NCI-H226 (cell line): ENCODE measurements at regions not wholly inside any gene's neighbourhood (a gene's known extent, or its start where the extent isn't known, plus 50 kb on each side); places are given as distances from the start of the nearest gene placed in this dataset.

Experiments
- DNase-seq: peaks from one replicate; pipeline ENCODE4 v3.0.0-alpha.2; 2015

DNA sequence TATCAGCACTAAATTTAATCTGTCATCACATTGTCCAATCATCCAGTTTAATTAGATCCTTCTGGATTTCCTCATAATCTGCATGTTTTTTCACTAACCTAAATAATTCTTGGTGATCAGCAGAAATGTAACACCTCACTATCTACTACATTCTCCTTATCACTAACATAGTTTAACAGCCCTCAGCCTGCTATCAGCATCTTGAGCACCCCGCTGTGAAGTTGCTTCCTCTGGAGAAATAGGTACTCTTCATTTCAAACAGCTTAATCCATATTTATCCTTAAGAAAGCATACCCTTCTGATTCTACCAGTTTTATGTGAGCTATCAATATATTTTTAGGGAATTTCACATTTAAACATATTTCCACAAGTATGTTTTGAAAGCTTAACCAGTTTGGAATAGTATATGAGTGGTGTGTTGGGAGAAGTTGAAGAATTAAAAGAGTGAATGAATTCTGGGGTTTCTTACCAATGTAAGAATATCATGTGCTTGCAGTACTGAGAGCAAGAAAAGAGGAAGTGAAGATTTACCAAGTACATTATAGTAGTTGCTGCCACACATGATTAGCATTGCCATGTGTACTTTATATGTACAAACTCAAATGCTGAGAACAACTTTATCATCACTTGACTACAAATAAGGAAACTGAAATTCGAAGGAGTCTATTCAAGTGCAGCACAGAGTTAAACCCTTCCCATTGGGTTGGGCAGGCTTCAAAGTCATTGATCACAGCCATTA lies 771.1 kb upstream of the ADGRL4 start:
- peak; percentile 14 for DNase-seq

DNA sequence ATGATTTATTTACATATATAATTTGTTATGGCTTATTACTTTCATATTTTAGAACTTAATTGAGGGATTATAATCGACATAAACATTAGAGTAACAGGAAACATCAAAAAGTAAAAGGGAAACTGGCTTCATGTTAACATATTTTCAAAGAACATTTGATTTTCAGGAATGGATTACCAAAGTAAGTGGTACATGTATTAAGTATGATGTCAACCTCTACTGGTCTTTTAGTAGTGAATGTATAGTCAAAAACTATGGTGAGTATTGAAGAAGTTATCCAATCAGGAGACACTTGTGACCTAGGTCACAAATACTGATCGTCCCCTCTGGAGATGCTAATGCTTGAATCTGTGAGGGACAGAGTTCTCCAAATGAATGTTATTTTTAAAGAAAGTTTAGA lies 768.9 kb upstream of the ADGRL4 start:
- no peak for DNase-seq

DNA sequence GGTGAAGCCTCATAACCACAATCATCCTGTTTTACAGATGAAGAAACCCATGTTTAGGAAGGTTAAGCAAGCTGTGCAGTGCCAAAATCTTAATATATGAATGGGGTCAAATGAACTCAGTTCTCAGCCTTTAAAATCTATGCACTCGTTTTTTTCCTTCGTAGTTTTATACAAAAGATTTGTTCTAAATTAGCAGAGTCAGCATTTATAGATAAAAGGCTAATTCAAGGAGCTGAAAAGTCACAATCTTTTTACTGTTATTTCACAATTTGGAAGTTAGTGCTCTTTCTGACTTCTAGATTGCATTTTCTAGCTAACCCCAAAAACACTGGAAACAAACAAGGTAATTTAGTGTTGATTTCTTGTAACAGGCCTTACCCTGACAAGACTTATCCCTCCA lies 766.9 kb upstream of the ADGRL4 start:
- no peak for DNase-seq

DNA sequence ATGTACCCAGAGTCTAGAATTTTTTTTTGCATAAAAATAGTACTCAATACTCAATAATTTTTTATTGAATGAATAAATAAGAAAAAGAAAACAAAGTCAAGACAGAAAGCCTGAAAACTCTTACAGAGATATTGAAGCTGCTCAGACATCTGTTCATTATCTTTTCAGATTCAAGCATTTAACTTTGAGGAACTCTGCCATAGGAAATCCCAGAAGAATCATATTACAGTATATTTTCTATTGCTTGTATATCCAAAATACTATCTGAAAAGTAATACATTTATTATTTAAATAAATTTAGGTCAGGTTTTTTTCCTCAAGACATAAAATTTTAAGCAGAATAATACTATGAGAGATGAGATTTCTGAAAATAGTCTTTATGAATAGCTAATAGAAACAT lies 755.9 kb upstream of the ADGRL4 start:
- DNase-seq, result no peak

DNA sequence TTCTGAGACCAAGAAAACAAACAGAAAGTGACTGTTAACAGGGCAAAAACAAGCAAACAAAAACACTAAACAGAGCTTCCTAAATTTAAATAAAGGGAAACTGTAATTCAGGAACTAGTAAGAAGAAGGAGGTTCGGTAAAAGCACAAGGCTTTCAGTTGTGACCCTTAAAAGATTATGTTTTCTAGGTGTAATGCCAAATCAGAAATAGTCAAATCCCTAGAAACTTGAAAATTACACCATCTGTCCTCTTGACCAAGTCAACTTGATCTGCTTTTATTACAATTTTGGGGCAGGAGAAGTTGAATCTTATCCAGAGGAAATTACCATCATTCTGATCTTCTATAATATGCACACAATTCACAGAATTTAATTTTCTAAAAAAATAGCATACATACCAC lies 754.0 kb upstream of the ADGRL4 start:
- no peak for DNase-seq

DNA sequence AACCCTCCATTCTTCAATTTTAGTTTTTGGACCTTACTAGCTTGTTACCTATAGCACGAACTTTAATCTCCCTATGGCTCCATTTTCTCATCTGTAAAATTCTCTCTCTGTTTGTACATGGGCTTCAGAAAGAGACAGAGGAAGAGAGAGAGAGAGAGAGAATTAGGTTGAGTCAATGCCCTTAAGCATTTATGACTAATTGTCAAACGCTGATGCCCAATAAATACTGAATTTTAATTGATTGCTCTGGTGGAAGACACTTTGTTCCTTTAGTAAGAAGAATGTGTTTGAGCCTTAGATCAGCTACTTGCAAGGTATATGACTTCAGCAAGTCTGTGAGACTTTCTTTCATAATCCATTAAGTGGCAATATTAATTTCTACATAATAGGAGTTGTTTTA lies 743.1 kb upstream of the ADGRL4 start:
- DNase-seq, result no peak

DNA sequence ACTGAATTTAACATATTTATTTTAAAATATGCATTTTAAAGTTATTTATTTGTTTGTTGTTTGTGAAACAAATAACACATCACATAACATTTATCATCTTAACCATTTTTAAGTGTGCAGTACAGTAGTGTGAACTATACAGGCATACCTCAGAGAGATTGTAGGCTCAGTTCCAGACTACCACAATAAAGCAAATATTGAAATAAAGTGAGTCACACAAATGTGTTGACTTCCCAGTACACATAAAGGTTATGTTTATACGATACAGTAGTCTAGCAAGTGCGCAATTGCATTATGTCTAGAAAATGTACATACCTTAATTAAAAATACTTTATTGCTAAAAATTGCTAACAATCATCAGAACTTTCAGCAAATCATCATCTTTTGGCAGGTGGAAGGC lies 739.4 kb upstream of the ADGRL4 start:
- no peak for DNase-seq

DNA sequence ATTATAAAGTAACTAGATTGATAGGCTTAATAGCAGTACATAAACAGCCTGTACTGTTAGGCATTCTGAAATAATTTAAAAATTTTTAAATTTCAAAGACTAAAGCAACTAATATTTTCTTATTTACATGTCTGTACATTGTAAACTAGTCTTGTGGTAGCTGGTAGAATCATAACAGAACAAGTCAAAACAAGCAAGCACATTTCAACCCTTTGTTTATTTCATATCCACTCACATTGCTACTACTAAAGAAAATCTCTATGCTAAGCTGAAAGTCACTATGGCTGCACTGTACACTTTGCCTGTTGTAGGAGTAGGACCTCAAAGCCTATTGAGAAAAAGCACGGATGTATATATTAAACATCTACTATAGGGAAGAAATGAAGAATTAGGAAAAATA lies 738.2 kb upstream of the ADGRL4 start:
- no peak for DNase-seq

DNA sequence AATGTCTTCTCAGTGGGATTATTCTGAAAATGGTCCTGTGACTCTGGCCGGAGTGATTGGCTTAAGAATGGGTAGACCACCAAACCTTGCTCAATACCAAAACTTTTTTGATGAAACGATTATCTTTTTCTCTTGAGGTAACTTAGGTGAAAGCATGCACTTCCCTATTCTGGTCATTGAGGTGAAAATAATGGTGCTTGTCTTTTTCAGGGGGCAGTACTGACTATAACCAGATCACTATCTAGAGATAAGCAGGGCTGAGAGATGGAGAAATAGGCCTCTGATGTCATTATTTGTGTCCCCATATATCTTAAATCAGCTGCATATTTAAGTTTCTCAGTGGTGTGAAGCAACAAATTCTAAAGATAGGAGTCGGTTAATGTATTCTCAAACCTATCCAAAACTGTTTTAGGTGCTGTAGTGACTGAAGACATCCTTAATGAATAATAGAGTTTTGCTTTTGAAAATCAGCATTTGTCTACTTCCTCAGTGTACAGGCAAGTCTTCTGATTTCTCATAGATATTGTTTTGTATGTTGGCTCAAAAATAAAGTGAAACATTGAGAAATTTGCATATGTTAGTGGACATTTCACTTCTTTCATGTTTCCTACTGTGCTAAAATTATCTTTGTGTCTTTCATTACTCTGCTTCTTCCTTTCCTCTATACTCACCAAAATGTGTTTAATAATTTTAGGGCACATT lies 735.3 kb upstream of the ADGRL4 start:
- no peak for DNase-seq

DNA sequence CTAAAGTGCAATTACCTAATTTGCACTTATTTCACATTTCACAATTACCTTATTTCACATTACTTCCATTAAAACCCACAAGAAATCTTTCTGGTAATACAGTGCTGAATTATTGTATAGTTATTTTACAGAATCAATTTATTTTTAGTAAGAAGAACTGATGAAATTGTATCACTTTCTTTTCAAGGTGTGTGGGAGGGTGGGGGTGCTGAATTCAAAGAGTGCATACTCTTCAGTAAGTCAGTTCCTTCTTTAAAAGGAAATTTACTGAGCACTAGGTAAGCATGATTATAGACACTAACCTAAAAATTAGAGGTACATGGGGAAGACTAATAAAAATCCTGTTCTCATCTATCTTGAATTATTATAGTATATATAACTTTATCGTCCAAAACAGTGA lies 731.6 kb upstream of the ADGRL4 start:
- DNase-seq, result no peak

DNA sequence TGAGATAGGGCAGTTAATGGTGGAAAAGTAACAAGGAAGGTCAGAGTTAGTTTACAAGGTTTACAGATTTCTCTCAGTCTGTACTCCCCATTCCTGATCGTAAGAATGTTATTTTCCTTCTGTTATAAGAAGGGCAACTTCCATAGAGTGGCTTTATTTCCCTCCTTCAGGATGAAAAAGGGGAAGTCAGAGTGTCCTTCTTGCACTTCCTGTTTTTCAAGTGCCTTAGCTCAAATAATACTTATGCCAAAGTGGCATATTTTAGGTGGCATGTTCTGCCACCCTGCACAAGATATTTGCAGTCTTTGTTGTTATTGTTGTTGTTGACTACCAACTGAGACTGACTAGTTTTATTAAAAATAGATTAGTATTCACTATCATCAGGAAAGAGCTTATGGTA lies 730.7 kb upstream of the ADGRL4 start:
- no peak for DNase-seq

DNA sequence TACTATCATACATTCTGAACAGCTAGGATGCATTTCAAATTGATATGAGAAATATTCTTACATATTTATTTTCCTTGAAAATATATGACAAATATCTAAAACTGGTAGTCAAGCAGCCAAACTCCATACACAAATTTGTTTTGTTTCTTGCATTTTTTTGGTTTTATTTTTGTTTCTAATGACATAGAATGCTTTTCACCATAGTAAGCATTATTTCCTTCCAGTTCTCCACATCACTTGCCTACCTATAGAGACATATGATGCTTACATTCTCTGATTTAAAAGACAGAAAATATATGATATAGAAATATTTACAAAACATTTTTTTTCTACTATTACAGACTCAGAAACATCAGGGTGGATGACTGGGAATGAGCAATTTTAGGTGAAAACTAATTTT lies 726.4 kb upstream of the ADGRL4 start:
- DNase-seq, result no peak

DNA sequence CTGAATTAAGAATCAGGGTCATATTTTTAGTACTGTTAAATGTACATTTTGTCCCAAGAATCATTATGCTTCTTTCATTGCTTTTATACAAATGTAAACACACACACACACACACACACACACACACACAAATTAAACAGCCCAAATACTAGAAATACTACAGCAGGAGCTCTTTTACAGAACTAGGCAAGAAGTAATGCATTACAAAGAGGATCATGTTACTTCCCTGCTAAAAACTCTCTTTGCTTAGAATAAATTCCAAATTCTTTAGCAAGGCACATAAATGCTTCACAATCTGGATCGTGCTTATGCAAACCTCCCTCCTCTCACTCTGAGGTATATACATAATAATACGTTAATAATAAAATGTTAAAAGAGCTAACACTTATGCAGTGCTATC lies 720.4 kb upstream of the ADGRL4 start:
- DNase-seq, result no peak

DNA sequence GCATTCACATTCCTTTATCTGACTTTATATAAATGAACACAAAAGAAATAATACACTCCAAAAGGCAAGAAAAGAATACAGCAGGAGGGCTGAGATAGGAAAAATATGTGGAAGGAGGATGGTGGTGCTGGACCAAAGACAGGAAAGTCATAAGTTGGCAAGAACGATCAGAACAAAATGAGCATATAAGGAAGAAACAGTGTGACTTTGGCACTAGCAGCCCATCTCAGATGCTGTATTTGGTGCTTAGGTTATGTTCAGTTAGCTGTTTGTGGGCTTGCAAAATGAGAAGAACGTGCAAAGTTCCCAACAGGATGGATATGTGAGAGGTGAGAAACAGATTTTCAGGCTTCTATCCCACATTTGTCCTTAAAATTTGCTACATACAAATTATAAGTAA lies 719.8 kb upstream of the ADGRL4 start:
- DNase-seq, result no peak

DNA sequence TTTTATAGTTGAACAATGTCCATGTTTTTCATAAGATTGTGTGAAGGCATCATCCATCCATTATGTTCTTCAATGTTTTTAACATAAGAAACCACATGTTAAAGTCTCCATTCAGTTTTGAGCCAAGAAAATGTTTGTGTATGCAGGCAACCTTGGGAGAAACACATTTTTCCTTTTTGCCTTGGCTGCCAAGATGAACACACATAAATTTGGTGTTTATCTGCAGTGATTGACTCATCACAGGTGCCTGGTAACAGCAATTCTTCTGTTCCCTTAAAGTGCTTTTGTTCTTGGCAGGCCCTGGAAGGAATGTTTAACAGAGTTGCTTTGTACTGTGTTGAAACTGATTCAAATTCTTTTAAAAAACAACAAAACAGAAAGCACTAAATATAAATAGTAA lies 709.9 kb upstream of the ADGRL4 start:
- peak; percentile 87 for DNase-seq

DNA sequence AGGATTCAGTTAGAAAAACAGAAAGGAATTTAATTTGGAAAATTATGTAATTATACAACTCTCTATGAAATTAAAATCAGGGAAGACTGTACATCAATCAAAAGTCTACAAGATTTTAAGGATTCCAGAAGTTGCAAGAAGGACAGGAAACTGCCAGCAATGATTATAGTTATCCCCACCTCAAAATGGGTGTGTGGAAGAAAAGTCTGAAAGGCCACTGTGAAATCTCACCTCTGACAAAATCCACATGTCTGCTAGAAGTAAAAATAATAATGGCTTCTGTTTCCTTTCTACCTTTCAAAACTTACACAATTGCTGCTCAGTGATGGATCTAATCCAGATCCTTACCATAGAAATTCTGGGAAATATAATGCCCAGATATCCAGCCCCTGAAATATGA lies 708.1 kb upstream of the ADGRL4 start:
- DNase-seq, result no peak

DNA sequence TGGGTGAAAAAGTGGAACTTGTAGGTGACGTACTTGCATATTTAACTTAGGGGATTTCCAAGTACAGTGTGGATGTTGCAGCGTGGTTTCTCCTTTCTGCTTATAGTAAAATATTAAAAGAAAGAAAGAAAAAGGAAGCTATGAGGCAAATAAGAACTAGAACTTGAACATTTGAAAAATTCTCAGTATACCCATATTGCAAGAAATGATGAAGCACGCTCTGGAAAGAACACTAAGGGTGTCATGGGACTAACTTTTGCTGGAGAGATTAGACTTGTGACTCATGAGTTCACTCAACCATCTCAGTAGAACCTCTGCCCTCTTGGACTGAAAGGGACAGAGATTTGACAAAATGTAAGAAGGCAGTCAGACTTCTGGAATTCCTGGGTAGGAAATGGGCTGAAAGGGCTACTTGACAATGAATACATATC lies 704.5 kb upstream of the ADGRL4 start:
- peak; percentile 60 for DNase-seq

DNA sequence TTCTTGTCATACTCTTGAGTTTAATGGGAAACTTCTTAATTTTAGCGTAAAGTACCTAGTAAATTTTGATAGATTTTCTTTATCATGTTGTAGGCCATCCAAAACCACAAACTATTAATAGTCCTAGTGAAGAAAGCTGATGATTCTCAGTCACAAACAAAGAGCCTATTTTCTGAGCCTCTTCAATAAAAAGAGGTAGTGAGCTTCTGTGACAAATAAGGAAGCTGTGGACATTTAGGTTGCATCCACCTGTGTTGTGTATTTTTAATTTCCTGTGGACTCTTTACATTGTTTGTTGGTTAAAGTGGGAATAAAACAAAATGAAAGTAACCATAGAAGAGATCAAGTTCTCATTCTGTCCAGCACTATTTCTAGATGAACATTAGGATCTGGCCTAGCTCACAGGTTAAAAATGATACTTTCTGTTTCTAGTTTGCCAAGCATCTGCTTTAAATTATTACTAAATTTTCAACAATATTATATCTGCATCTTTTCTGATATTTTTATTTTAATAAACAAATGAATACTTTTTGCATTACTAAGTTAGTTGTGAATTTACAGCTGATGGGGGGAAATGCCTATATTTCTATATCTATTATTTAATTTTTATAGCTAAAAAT lies 702.2 kb upstream of the ADGRL4 start:
- DNase-seq, result no peak

DNA sequence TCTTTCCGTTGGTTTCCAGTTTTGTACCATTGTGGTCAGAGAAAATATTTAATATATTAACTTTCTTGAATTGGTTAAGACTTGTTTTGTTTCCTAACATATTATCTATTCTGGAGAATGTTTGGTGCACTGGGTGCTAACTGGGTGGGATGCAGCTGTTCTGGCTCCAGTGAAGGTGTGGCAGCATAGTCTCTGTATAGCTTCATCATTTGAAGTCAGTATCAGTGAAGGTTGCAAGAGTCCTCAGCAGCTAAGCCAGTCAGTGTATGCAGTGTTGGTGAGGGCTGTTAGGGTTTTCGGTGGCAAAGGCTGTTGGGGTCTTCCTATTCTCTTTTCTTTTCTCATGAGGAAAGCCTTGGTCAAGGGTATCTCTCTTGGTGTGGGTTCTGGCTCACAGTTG lies 698.7 kb upstream of the ADGRL4 start:
- no peak for DNase-seq

DNA sequence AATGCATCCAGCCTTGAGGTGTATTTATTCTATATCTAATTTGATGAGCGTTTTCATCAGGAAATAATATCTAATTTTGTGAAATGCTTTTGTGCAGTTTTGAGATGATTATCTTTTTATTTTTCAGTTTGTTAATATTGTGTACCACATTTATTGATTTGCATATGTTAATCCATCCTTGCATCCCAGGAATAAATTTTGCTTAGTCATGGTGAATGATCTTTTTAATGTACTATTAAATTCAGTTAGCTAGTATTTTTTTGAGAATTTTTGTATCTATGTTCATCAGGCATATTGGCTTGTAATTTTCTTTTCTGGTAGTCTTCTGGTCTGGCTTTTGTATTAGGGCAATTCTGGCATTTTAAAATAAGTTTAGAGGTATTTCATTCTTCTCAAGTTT lies 697.5 kb upstream of the ADGRL4 start:
- DNase-seq, result no peak

DNA sequence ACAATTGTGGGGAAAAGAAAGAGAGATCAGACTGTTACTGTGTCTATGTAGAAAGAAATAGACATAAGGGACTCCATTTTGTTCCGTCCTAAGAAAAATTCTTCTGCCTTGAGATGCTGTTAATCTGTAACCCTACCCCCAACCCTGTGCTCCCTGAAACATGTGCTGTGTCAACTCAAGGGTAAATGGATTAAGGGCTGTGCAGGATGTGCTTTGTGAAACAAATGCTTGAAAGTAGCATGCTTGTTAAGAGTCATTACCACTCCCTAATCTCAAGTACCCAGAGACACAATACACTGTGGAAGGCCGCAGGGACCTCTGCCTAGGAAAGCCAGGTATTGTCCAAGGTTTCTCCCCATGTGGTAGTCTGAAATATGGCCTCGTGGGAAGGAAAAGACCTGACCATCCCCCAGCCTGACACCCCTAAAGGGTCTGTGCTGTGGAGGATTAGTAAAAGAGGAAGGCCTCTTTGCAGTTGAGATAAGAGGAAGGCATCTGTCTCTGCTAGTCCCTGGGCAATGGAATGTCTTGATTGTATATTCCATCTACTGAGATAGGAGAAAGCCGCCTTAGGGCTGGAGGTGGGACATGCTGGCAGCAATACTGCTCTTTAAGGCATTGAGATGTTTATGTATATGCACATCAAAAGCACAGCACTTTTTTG lies 695.9 kb upstream of the ADGRL4 start:
- DNase-seq, result peak; percentile 3

DNA sequence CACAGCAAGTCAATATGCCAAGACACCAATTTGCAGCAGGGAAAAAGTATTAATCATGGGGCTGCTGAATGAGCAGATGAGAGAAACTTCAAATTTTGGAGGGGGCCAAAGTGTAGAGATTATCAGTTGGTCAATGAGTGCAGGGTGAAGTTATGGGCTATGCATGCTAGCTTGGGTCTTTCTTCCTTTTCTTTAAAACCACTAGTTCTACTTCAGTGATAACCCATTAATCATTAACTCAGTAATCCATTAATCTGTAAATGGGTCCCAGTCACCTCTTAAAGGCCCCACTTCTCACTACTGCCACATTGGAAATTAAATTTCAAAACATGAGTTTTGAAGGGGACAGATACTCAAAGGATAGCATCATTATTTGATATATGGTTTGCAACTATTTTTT lies 688.6 kb upstream of the ADGRL4 start:
- no peak for DNase-seq

DNA sequence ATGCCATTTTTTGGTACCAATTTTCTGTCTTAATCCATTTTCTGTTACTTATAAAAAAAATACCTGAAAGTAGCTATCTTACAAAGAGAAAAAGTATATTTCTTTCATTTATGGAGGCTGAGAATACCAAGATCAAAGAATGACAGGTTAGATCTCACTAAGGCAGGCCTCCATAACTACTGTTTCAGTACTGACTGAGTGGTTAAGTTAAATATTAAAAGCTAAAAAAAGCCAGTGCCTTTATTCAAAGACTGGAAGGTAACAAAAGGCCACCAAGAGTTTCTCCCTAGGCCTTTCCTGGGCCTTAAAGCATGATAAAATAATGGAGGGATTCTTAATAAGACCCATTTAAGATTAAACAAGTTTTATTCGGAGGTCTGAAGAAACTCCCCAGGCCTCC lies 687.7 kb upstream of the ADGRL4 start:
- DNase-seq, result no peak
